HG03108 (cell line): ENCODE measurements at regions not wholly inside any gene's neighbourhood (a gene's known extent, or its start where the extent isn't known, plus 50 kb on each side); places are given as distances from the start of the nearest gene placed in this dataset.

Source experiments
- ATAC-seq: cut with Tn5 transposase; IDR thresholded peaks from one replicate; pipeline ENCODE4 v1.9.1; 2021; ENCODE audit warnings: moderate library complexity; ENCODE audit not compliant: unreplicated experiment

DNA sequence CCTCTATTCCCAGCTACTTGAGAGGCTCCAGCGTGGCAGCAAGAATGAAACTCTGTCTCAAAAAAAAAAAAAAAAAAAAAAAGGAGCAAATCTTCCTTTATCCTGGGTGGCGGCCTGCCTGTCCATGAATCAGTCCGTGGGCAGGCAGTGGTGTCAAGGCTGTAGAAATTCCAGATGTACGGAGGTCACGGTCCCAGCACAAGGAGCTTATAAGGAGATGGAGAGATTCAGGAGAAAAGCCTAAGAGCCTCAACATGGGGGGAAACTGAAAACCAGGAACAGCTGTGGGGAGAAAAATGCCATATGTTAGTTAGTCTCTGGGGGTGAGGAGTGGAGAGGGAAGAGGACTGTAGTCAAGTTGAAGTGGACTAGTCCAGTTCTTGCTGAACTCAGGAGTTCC is 130.5 kb upstream of the CRY1 start:
- ATAC-seq: no peak

DNA sequence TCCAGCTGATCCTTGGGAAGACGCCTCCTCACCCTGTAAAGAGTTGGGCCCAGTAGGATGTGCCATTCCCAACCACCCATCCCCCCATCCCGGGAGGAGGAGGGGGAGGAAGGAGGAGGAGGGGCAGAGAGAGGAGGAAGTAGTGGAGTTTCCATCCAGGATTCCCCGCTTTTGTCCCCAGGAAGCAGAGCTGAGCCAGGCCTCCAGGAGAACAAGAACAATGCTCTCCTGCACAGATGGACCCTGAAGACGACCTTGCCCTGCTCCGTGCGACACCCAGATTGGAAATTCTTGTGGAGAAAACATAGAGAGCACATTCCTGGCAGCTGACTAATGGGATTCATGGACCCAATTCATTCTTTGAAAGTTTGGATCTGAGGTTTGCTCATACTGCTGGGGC is 132.3 kb upstream of the CRY1 start:
- ATAC-seq: no peak

DNA sequence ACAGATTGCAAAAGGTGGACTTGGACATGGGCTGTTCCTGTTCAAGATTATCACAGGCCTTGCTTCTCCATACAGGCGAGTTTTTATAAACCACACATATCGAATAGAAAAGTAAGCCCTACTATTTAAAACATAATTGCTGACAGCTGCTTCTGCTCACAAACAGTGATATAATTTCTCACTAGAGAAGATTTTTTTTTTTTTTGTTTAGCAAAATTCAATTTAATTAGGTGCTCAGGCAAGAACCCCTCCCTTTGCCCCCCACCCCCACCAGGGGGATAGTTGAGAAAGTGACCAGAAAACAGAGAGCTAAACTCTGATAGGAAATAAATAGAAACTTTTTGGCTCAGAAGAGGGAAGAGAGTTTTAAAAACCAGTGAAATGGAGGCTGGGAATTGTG is 132.8 kb upstream of the CRY1 start:
- ATAC-seq: no peak

DNA sequence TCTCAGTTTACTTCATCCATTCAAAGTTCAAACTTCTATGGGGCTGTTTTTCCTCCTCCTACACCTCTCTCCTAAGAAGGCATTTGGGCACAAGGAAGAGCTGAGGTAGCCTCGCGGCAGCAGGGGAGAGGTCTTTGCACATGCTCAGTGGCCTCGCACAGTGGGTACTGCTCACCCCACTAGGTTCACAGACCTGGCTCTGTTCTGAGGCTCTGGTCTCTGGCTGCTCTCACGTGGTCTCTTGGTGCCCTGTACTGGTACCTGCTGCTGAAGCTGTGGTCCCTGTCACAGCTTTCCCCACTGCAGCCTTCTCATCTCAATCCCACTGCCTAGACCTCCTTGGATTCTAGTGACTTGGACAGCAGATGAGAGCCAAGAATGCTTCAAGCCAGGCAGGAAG is 134.7 kb upstream of the CRY1 start:
- no peak for ATAC-seq

DNA sequence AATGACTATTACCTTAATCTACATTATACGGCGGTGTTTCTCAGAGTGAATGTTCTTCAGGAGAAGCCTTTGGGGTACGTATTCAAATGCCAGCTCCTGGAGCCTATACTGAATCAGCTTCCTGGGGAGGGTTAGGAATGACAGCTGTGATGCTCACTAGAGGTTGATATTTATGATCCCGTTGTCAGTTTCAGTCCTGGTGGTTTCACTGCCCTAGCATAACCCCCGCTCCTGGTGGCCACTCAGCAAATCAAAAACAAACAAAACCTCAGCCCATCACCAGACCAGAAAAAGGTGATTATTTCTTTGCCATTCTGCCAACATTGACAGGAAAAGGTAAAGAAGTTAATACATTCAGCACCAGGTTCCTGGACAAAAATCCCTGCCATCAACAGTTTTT is 136.5 kb upstream of the CRY1 start:
- ATAC-seq: no peak

DNA sequence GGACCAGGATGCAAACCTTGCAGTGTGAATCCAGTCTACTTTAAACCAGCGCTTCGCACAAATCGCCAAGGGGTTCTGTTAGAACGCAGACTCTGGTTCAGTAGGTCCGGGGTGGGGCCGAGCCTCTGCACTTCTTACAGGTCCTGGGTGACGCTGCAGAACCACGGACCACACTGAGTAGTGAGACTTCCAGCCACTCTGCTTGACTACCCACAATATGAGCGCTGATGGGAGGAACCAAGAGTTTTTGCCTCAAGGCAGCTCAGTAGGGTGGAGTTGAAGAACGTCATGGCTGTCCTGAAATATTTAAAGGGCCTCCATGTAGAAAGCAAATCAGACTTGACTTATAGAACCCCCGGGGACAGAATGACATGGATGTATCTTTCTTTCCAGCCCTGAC is 138.0 kb upstream of the CRY1 start:
- no peak for ATAC-seq

DNA sequence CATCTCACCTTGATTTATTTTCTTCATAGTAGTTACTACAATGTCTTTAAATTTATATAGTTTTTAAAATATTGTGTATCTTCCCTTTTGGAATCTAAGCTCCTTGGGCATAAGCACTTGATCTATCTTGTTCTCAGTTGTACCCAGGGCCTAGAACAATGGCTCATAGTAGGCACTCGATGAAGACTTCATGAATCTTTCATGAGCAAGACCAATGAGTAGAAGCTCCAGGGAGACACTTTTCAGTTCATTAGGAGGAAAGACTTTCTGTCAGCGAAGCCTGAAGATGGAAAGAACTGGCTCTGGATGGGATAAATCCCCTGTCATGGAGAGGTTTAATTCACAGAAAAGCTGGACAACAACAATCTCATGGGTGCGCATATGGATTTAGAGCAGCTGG is 140.2 kb upstream of the CRY1 start:
- ATAC-seq: no peak

DNA sequence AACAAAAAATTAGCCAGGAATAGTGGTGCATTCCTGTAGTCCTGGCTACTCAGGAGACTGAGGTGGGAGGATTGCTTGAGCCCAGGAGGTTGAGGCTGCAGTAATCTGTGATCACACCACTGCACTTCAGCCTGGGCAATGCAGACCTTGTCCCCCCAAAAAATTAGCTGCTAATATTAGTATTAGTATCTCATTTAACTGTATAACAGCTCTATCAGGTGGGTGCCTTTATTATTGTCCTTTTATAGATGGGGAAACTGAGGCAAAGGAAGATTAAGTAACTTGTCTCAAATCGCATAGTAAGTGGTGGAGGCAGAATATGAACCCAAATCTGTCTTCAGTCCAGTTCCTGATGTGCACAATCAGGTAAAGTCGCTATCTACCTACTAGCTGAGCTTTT is 142.3 kb upstream of the CRY1 start:
- no peak for ATAC-seq

DNA sequence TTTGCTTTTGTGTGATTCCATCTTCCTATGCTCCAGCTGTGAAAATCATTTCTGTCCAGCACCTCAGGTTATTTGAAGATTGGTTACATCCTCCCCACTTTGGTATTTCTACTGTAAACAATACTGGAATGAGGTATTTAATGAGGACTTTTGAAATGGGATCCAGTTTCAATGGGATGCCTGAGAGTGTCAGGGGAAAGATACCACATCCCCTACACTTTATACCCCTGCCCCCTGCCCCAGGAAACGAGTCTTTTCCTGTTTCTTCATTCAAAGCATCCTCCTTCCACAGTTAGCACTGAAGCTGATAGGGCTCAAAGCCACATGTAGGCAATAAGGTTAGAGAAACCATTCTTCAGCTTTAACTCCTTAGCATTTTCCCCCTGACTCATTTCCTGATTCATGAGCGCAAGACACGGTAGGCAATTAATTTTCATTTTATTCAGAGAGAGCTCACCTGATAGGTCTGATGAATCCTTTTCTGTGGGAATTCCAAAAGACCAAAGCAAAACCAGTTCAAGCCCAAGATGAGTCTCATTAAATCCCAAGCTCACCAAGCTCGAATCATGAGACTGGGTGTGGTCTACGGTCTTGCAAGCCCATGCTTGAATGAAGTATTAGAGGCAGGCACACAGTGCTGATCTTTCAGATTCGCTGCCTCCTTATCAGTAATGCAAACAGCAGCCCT is 143.6 kb upstream of the CRY1 start:
- no peak for ATAC-seq

DNA sequence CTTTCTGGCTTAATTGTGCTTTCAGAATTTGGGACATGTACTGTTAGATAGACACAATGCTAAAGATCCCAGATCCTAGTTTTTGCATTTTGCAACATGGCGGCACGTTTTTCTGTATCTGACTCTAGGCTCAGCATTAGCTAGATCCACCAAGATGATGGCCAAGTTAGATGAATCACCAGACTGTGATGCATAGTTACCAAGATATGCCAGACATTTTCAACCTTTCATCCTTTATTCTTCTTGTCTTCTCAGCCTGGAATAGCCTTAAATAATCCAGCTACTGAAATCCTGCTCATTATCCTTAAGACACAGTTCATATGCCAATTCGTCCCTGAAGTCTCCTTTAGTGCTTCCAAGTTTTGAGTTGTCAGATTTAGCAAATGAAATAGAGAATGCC is 144.9 kb upstream of the CRY1 start:
- no peak for ATAC-seq

DNA sequence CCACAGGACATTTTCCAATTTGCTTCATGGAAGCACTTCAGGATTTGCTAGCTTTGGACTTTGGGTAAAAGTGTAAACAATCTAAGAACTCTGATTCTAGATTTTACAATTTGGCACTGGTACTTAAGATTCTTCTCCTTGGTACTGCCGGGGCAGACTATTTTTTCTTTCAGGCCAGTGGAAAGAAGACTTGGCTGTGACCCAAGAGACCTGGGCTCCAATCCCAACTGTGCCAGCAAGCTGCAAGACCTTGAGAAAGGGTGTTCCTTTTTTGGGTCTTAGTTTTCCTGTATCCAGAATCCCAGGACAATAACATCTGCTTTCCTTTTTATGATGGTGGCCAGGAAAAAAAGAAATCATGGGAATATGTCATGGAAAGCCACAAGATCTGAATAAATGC is 148.1 kb upstream of the CRY1 start:
- no peak for ATAC-seq

DNA sequence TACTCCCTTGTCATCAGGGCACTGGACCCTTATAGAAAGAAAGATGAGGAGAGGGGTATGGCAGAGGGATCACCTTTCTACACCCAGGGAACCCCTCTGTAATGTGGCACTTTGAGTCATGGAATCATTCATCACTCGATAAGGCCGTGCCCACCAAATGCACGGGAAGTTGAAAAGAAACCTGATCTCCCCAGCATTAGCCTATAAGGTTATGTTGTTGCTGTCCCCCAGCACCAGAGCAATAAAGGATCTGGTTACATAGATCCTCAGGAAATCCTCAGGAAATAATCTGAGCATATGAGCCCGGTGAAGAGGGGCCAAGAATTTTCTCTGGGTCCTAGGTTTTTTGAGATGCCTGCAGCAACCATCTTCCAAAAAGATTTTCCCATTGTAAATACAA is 148.8 kb upstream of the CRY1 start:
- no peak for ATAC-seq

DNA sequence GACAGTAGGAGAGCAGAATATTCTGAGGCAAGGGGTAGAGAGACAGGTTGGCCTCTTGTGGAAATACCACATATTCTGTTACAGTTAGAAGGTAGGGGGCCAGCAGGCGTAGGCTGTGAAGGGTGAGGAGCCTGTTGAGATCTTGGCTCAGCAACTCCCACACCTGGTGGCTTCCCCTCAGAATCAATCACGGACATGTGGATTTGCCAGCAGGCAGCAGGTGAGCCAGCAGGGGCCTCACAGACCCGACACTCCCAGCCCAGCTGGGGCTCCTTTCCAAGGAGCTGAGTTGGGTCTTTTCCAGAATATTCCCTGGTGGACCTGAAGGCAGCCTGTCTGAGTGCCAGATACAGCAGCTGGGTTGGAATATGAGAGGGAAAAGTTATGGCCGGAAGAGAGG is 150.0 kb upstream of the CRY1 start:
- ATAC-seq: no peak

DNA sequence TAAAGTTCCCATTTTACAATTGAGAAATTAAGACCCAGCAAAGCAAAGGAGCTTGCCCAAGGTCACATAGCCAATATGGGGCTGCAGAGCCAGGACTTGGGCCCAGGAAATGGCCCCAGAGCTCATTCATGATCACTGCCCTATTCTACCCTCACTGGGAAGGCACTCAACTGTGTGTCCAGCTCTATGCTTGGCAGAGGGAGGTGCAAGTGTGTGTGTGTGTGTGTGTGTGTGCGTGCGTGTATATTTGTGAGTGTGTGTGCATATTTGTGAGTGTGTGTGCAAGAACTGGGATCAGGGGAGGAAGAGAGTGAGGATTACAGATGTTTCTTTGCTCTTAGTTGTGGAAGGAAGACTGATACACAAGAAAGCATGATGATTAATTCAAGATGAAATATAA is 151.2 kb upstream of the CRY1 start:
- ATAC-seq: no peak

DNA sequence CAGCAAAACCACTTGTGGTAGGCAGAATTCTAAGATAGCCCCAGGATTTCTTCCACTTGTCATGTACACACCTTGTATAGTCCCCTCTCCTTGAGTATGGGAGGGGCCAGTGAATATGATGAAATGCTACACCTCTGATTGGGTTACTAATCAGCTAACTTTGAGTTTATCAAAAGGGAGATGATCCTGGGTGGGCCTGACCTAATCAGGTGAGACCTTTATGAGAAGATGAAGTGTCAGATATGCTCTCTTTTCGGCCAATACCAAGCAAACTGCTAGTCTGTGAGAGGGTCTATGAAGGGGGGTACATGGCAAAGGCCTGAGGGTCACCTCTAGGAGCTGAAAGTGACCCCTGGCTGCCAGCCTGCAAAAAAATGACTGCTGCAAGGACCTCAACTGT is 154.3 kb upstream of the CRY1 start:
- no peak for ATAC-seq

DNA sequence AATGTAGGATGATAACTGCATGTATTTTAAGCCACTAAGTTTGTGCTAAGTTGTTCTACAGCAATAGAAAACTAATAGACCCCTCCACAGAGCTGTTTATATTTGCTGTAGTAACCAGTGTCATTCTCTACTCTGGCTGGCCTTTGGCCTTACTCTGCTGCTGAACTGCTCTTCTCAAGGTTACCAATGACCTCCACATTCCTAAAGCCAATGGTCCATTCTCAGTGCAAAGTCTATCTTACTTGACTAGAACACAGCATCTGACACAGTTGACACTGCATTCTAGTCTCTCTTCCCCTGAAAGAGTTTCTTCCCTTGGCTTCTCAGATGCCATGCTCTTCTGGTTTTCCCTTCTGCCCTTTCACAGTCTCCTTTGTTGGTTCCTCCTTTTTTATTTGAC is 154.8 kb upstream of the CRY1 start:
- ATAC-seq: no peak

DNA sequence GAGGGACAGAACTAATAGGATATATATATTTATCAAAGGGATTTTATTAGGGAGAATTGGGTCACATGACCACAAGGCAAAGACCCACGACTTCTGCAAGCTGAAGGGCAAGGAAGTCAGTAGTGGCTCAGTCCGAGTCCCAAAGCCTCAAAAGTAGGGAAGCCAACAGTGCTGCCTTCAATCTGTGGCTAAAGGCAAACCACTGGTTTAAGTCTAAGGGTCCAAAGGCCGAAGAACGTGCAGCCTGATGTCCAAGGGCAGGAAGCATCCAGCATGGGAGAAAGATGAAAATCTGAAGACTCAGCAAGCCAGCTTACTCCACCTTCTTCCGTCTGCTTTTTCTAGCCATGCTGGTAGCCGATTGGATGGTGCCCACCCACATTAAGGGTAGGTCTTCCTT is 157.9 kb upstream of the CRY1 start:
- no peak for ATAC-seq

DNA sequence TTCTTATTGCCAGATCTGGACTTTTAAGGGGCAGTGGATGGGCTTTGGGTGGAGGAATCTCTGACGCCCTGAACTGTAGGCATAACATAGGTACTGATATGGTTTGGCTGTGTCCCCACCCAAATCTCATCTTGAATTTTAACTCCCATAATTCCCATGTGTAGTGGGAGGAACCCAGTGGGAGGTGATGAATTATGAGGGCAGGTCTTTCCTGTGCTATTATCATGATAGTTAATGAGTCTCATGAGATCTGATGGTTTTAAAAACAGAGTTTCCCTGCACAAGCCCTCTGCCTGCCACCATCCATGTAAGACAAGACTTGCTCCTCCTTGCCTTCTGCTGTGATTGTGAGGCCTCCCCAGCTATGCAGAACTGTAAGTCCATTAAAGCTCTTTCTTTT is 160.0 kb upstream of the CRY1 start:
- ATAC-seq: no peak

DNA sequence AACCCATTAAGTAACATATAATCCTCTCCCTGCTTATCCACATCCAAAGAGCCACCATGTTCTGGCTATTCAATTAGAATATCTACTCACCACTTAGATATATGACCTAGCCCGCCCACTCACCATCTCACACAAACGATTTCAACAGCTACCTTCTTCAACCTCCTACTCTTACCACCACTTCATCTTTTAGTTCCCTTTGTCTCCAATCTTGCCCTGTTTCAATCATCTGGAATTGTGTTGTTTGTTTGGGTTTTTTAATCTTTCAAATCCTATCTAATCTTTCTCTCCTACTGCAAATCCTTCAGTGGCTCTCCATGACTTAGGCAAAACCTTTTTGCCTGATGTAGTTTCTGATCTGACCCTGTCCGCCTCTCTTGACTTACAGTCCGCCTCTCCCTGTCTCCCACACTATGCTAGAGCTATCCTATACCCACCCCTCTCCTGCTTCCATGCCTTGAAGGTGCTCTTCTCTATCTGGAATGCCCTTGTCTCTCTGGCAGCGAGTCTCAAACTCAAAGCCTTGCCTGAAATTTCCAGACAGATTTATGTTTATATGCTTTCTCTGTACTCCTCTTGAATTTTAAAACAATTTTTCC is 161.0 kb upstream of the CRY1 start:
- no peak for ATAC-seq

DNA sequence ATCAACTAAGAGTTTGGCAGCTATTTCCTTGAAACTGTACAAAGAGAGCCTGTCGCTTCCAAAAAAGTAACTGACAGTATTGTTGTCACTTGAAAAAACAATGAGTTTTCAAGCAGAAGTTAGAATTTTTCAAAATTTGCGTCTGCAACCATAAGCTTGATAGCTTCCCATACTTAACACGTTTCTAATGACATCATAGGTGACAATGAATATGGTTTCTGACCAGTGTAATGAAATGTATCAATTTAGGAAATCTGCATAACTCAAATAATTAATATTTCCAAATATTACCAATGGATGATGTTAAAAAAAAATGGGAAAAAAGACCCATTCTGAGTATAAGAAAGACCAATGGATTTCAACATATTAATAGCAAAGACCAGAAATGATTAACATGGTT is 165.4 kb upstream of the CRY1 start:
- ATAC-seq: no peak

DNA sequence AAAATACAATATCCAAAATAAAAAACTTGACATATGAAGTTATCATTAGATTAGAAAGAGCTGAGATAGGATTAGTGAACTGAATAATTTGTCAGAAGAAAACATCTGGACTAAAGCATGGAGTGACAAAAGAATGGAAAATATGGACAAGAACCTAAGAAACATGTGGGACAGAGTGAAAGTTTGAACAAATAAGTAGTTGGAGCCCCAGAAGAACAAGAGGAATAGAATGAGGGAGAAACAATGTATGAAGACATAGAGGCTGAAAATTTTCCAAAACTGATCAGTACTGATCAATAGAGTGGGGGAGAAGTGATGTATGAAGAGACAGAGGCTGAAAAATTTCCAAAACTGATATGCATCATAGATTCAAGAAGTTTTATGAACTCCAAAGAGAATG is 170.6 kb upstream of the CRY1 start:
- no peak for ATAC-seq

DNA sequence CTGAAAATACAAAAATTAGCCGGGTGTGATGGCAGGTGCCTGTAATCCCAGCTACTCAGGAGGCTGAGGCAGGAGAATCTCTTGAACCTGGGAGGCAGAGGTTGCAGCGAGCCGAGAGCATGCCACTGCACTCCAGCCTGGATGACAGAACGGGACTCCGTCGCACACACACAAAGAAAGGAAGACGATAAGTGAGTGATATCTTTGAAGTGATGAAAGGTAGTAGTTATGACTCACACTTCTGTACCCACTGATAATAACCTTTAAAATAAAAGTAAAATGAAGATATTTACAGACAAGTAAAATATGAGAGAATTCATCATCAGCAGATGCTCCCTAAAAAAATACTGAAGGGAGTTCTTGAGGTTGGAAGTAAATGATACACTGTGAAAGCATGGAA is 171.3 kb upstream of the CRY1 start:
- ATAC-seq: no peak

DNA sequence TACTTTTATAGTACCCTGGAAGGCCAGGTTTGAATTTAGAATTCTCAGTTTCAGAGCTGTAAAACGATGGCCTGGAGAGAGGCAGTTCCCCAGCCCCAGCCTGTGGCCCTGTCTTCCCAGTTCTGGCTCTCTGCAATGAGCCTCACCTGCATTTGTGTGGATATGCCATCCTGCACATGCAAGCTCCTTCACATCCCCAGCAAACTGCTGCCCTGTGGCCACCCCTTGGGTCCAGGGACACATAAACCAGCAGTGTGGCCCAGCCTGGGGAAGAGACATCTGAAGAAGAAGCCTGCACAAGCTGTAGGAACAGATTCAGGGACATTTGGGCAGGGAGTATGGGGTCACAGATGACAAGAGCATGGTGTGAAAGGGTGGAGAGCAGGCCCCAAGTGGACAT is 174.3 kb upstream of the CRY1 start:
- no peak for ATAC-seq
